ENCODE measurements at regions not wholly inside any gene's neighbourhood (a gene's known extent, or its start where the extent isn't known, plus 50 kb on each side); places are given as distances from the start of the nearest gene placed in this dataset.

GRCh38 chr7:23969443-23969842 is 259.4 kb downstream of the STK31 start:
- DNase-seq (ENCODE audit: low read depth, low spot score) = no peak

More at GRCh38 chr7:23969443-23969842, 259.4 kb downstream of the STK31 start:
- Histone ChIP-seq H3K9me3 (replicated peaks; ENCODE audit: control insufficient read depth, insufficient read depth, low read length) (no peaks in the 10 kb centered on the region), H3K27ac (ENCODE audit: insufficient read depth, low read depth, low read length) (no peak overlapping the region), H3K4me3 (replicated peaks in 1 of 3; ENCODE audit: insufficient read depth in 1 of 3, low read depth in 1 of 3, low read length in 3 of 3) (no peak overlapping the region), H3K36me3 (ENCODE audit: control insufficient read depth in 2 of 2, extremely low read depth in 1 of 2, insufficient read depth in 2 of 2, low read length in 2 of 2) (no peaks in the 10 kb centered on the region), H2AFZ (ENCODE audit: low read depth, low read length) (no peak overlapping the region), H3K9ac (replicated peaks; ENCODE audit: extremely low read depth, insufficient read depth, low read length) (no peak overlapping the region), H4K20me1 (replicated peaks; ENCODE audit: control insufficient read depth, extremely low read depth, insufficient read depth, low read length) (no peaks in the 10 kb centered on the region), H3K4me1 (ENCODE audit: control insufficient read depth, extremely low read depth, insufficient read depth, low read length) (no peaks in the 10 kb centered on the region), H3K9me1 (replicated peaks; ENCODE audit: control insufficient read depth, extremely low read depth, insufficient read depth, low read length) (no peaks in the 10 kb centered on the region), H3K79me2 (ENCODE audit: control insufficient read depth, insufficient read depth, low read length) (no peaks in the 10 kb centered on the region), H3K4me2 (ENCODE audit: insufficient read depth, low read length) (no peak overlapping the region), H3K27me3 (ENCODE audit: control insufficient read depth in 2 of 2, insufficient read depth in 2 of 2, low read length in 2 of 2) (no peaks in the 10 kb centered on the region)
- ChIA-PET CTCF (no interaction called here), POLR2A (no interaction called here)
- TF ChIP-seq MYC (IDR thresholded peaks at IDR 0.05; ENCODE audit: low read depth, low read length) (no peak), JUN (IDR thresholded peaks at IDR 0.05; ENCODE audit: borderline replicate concordance, insufficient read depth, insufficient read length, low read depth) (no peak), GATA2 (IDR thresholded peaks at IDR 0.05; ENCODE audit: insufficient read depth, insufficient read length, low read depth, low read length) (no peak), CTCF (IDR thresholded peaks at IDR 0.05; ENCODE audit: extremely low read depth in 1 of 2, insufficient read depth in 1 of 2, low read depth in 1 of 2, low read length in 2 of 2) (no peak), POLR2AphosphoS5 (IDR thresholded peaks at IDR 0.05; ENCODE audit: insufficient read depth, low read depth, low read length) (no peak), MAX (IDR thresholded peaks at IDR 0.05; ENCODE audit: insufficient read depth, insufficient read length) (no peak), EZH2 (IDR thresholded peaks at IDR 0.05; ENCODE audit: borderline replicate concordance, low read depth, low read length, severe bottlenecking) (no peak), FOS (IDR thresholded peaks at IDR 0.05; ENCODE audit: borderline replicate concordance, insufficient read depth, low read length) (no peak), POLR2A (IDR thresholded peaks at IDR 0.05; ENCODE audit: low read depth, low read length) (no peak)
- intact Hi-C loops (cut with micrococcal nuclease) = no loop called here
- FAIRE-seq = no peak
- dilution Hi-C loops (cut with MboI; ENCODE audit: extremely low pct_ligation_motif_present, low sequenced_read_pairs) = no loop called here
- no TSS peak for BruUV-seq (replicated peaks)

Data from endothelial cell of umbilical vein (primary cell).